ENCODE measurements at regions not wholly inside any gene's neighbourhood (a gene's known extent, or its start where the extent isn't known, plus 50 kb on each side); places are given as distances from the start of the nearest gene placed in this dataset.

DNA sequence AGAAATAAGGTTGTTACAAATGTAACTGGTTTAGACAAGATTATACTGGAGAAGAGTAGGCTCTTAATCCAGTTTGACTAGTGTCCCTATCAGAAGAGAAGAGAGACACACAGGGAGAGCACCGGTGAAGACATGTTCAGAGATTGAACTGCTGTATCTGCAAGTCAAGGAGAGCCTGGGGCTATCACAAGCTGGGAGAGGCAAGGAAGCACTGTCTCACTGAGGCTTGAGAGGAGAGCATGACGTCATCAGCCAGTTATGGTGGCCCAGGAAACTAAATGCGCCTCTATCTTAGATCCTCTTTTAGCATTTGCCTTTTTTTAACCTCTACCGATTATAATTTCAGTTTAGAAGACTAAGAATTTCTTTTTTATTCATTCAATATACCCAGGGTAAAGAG lies 583.4 kb downstream of the TRAM1L1 start:
- intact Hi-C loops (cut with DNase I, micrococcal nuclease): no loop called here
- no peak for DNase-seq
- ATAC-seq: no peak

DNA sequence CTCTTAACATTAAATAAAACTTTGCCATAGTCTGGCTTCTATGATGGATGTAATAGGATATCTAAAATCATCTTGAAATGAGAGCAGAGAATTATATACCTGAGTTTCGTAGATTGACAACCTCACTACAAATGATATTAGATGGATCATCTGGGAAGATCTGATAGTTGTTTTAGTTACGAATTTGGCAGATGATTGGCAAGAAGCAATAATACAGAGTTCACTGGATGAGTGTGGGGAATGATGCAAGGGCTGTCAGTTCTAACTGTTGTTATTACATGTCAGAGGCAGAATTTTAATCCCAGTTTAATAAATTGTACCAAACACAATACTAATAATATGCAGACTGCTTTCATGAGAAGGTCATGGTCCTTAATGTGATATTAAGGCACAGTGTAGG lies 585.2 kb downstream of the TRAM1L1 start:
- DNase-seq (no peak), ATAC-seq (no peak)
- intact Hi-C loops (cut with DNase I, micrococcal nuclease): no loop called here

DNA sequence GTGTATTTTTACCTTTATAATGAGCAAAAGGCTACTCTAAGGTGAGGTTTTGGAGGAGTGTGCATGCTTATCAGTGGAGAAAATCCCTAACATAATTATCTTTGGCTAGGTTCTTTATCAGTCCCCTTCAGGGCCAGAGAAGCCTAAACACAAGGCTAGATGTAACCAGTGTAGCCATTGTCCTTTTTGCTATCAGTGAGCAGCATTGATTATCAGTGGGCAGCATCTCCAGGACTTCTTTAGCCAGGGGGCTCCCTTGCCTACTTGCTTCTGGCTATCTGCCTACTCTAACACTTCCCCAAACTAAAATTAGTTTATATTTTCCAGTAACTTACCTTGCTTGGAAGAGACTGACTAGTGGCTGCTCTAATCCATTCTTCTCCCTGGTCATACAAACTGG lies 595.6 kb downstream of the TRAM1L1 start:
- no peak for ATAC-seq
- no peak for DNase-seq
- intact Hi-C loops (cut with DNase I, micrococcal nuclease): no loop called here

DNA sequence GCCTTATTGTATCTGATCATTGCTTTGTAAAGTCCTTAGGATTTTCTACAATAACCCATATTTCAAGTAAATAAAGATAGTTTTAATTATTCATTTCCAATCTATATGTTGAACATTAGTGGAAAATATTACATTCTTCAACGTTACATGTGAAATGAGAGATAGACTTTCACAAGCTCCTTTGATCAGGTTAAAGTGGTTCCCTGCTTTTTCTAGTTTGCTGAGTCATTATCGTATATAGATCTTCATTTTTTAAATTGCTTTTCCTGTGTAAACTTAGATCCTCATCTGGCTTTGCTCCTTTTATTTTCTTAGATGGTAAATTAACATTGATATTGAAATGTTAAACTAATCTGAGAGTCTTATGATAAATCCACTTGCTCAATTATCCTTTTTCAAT lies 599.0 kb downstream of the TRAM1L1 start:
- intact Hi-C loops (cut with DNase I, micrococcal nuclease): no loop called here
- ATAC-seq: no peak
- DNase-seq: no peak

DNA sequence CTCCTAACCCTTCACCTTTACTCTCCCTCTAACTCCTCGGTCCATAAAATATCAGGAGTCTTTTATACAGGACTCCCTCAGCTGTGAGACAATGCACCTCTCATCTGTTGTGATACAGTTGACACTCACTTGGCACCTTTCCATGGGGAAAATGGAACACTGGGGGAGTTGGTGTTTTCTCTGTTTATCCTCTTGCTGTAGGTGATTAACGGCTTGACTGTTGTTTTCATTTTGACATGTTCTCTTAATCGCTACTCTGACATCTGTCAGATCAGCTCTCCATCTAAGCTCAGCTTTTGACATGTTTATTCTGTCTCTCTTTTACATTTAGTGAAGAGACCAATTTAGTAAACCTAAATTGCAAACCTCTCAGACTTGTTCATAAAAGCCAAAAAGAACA lies 604.8 kb downstream of the TRAM1L1 start:
- intact Hi-C loops (cut with DNase I, micrococcal nuclease): no loop called here
- ATAC-seq (no peak), DNase-seq (no peak)

DNA sequence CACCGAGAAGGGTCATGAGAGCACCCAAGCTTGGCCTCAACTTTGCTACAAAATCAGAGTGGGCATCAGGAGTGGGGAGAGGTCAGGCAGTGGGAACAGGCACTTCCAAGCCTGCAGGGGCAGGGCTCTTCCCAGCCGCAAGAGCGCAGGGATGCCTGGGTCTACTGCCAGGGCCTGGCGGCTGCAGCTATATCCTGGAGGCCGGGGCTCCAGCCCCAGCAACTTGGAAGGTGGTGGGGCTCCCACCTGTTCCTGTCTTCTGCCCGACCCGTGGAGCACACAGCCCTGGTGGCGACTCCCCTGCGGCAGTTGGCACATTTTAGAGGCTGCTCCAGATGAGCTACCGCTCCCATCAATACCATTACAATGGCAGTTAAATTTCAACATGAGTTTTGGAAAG lies 607.0 kb downstream of the TRAM1L1 start:
- no peak for ATAC-seq
- no peak for DNase-seq
- intact Hi-C loops (cut with DNase I, micrococcal nuclease): no loop called here

DNA sequence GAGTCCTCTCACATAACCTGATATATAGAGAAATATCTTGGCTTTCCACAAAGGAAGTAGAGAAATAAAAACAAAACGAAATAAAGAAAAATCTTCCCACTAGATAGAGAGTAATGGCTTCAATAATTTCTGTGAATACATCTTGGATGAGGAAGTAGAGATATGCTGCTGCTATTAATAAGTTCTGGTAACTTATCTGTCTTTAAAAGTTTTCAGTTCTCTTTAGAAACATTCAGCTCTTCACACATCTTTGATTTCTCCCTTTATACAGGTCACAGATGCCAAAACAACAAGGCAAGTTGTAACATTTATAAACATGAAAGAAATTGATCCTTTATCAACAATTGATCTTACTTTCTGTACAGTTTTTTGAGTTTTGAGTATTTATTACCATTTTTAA lies 615.8 kb downstream of the TRAM1L1 start:
- ATAC-seq (no peak), DNase-seq (no peak)
- intact Hi-C loops (cut with DNase I, micrococcal nuclease): no loop called here

DNA sequence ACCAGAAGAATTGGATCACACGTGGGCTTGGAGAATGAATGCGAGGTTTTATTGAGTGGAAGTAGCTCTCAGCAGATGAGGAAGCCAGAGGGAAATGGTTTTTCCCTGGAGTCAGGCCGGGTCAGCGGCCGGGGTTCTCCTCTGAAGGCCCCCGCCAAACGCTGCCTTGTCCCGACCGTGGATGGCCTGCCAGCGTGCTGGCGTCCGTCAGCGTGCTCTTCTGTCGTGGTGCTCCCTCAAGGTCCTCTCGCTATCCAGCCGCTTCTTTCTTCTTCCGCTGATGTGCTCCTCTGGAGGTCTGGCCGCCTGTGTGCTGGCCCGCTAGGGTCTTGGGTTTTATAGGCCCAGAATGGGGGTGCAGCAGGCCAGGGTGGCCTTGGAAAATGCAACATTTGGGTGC lies 632.2 kb downstream of the TRAM1L1 start:
- ATAC-seq (no peak), DNase-seq (no peak)
- intact Hi-C loops (cut with DNase I, micrococcal nuclease): no loop called here

DNA sequence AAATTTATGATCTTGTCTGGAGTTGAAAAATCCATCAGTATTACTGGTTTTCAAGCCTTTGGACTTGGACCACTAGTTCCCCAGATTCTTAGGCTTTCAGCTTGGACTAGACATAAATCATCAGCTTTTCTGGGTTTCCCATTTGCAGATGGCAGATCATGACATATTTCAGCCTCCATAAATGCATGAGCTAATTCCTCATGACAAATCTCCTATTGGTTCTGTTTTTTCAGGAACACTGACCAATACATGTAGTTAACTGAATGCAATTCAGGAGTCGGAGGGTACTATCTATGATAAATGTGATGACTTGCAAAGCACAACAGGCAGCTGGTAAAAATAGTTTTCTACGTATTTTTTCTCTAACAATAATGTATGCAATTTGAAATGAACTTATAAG lies 635.6 kb downstream of the TRAM1L1 start:
- ATAC-seq: no peak
- intact Hi-C loops (cut with DNase I, micrococcal nuclease): no loop called here
- no peak for DNase-seq

DNA sequence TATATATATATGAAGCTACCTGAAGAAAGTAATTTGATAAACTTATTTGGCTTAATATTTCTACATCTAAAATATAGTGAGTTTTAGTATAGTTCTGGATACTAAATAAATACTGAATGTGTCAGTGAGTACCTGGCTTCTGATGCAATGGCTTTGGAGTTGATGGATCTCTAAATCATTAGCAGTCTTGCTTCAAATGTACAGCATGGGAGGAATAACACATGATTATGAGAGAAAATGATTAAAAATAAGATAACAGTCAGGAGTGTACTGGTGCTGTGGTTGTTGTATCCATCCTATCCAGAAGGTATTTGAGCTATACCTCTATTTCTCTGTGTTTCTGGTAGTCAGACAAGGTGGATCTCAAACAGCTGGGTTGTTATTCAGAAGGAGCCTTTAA lies 641.3 kb downstream of the TRAM1L1 start:
- no peak for ATAC-seq
- intact Hi-C loops (cut with DNase I, micrococcal nuclease): no loop called here

DNA sequence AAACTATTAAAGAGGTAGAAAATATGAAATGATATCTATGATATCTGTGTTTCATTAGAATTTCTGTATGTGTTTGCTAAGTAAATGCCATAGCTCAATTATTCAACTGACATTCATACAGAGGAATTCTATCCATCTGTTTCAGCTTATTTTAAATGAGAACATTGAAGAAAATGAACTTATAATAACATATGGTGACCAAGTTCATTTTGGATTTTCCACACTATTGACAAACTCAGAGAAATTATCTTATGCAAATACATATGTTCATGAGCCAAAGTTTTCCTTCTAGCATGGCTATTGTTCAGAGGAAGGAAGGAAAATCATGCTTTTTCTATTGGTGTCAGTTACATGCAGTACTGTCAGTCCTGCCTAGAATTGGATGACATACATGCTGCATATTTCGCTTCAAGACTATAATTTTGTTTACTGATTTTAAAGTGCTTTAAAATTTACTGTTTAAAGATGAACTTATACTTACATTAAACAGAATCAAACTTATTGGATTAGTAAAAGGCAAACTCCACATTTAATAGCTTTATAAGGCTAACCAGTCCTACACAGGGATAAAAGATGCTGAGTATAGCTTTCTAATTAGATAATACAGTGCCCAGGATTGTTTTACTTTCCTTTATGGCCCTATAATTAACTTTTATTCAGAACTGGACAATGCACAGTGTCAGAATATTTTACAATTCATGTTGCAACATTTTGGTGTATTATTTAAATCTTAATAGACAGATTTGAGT lies 646.2 kb downstream of the TRAM1L1 start:
- intact Hi-C loops (cut with DNase I, micrococcal nuclease): no loop called here
- ATAC-seq (no peak), DNase-seq (no peak)

More for the DNA sequence above, 641.3 kb downstream of the TRAM1L1 start:
- DNase-seq: no peak

DNA sequence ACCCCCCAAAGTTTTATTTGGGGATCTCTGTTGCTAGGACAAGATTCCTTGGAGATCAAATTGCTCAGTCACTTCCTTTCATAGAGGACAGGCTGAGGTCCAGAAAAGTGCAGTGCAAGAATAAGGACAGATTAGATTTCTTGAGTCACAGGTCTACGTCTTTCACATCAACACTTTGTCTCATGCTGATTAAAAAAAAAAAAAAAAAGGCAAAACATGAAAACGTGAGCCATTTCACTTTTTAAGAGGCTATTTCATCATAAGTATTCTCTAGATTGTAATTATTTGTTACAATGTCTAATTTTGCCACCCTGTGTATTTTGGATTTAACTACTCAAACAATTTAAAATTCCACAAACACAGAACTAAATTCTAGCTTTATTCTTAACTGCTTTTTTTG lies 647.0 kb downstream of the TRAM1L1 start:
- intact Hi-C loops (cut with DNase I, micrococcal nuclease): no loop called here
- ATAC-seq (no peak), DNase-seq (no peak)

DNA sequence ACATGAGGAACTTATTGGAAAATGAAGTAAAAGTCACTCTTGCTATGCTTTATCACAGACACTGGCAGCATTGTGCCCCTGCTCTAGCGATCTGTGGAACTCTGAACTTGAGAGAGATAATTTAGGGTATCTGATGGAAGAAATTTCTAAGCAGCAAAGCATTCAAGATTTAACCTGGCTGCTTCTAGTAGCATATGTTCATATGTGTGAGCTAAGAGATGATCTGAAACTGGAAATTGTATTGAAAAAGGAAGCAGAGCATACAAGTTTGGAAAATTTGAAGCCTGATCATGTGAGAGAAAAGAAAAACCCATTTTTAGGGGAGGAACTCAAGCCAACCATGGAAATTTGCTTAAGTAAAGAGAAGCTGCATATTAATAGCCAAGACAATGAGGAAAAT lies 657.7 kb downstream of the TRAM1L1 start:
- no peak for ATAC-seq

DNA sequence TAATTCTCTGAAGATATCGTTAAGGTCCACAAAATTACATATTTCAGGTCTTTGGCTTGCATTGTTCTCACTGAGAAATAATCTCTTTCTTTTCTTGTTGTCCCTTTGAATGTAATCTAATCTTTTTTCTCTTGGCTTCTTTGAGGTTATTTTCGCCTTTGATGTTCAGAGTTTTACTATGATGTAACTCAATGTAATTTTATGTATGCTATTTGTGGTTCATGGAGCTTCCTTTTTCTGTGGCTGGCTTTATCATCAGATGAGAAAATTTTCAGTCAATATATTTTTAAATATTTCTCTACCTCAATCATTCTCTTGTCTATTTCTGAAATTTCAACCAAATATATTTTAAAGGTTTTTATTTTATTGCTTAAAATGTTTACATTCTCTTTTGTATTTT lies 672.2 kb downstream of the TRAM1L1 start:
- no peak for ATAC-seq
- intact Hi-C loops (cut with DNase I, micrococcal nuclease): no loop called here

More for the DNA sequence above, 657.7 kb downstream of the TRAM1L1 start:
- intact Hi-C loops (cut with DNase I, micrococcal nuclease): no loop called here
- no peak for DNase-seq

DNA sequence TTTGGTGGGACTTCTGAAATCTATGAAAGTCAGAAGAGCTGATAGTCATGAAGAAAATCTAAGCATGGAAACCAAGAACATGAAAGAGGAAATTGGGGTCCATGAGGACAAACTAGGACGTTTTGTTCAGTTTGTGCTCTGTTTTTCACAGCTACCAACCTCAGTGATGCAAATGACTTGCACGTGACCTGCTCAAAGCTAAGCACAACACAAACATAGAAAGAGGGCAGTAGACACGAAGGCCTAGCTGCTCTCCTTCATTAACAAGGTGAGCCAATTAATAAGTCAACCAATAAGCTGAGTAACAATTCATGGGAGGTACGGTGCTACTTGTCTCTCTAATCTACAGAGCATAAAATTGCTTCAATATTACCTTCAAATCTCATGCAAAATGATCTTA lies 684.1 kb downstream of the TRAM1L1 start:
- ATAC-seq (no peak), DNase-seq (no peak)
- intact Hi-C loops (cut with DNase I, micrococcal nuclease): no loop called here

More for the DNA sequence above, 672.2 kb downstream of the TRAM1L1 start:
- no peak for DNase-seq

DNA sequence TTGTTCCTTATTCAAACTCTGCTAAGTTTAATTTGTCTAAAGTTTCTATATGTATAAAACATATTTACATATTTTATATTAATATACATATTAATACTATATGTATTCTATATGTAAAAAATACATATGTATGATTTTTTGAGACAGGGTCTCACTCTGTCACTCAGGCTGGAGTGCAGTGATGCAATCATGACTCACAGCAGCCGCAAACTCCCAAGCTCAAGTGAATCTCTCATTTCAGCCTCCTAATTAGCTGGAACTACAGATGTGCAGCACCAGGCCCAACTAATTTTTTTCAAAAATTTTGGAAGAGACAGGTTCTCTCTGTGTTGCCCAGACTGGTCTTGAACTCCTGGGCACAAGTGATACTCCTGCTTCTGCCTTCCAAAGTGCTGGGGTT lies 684.9 kb downstream of the TRAM1L1 start:
- no peak for ATAC-seq
- no peak for DNase-seq
- intact Hi-C loops (cut with DNase I, micrococcal nuclease): no loop called here

DNA sequence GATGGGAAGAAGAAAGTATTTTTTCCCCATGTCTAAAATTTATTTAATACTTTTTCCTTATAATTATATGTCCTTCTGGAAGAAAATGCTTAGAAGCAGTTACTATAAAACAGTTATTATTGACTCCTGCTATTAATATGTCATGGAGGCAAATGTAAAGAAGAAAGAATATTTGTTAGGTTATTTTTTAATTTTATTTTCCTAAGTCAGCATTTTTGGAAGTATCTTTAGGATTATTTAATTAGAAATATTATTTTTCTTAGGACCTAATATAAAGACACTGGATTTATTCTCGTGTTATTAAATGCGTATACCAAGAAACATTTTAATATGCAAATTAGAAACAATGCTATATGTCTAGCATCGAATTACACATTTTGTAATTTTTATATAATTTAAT lies 687.7 kb downstream of the TRAM1L1 start:
- no peak for DNase-seq
- ATAC-seq: no peak
- intact Hi-C loops (cut with DNase I, micrococcal nuclease): no loop called here

DNA sequence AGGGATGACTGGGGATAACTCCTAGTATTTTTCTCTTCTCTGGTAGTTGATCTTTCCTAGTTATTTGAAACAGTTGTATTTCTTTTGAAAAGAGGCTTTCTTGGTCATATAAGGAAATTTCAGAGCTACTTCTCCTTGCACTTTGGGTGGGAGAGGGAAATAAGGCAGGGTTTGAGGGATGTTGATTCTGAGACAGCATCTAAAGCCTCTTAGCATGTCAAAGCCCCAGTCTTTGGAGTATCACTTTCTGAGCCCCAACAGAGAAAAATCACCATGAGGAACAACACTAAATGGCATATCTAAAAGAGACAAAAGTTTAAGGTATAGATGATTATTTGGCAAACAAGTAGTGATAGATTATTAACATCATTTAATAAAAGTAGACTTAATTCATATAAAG lies 688.1 kb downstream of the TRAM1L1 start:
- intact Hi-C loops (cut with DNase I, micrococcal nuclease): no loop called here
- ATAC-seq (no peak), DNase-seq (no peak)

DNA sequence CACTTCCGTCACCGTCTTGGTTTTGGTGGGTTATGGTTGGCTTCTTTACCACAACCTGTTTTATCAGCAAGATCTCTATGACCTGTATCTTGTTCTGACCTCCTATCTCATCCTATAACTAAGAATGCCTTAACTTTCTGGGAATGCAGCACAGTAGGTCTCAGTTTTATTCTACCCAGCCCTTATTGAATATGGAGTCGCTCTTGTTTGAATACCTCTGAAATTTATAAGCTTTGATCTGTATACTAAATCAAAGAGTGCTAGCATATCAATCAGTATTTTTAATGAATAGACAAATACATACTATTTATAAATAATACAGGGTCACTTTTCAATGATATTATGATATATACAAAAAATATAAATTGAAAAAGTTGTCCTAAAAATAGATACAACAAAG lies 690.0 kb downstream of the TRAM1L1 start:
- no peak for DNase-seq
- intact Hi-C loops (cut with DNase I, micrococcal nuclease): no loop called here
- no peak for ATAC-seq

DNA sequence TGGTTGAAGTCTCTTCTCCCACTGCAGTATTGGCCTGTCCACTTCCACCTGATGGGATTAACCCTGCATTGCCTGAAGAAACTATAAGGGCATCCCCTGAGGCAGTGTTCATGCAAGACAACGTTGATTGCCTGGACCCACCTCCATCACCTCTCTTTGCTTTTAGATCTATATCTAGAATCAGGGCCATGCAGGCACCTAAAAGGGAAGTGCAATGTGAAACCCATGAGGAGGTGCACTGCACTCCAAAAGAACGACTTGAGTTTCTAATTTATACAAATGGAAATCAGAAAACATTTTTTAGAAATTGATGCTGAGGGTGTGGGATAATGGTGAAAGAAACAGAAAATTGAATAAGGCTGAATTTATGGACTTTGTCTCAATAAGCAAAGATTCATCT lies 694.4 kb downstream of the TRAM1L1 start:
- DNase-seq (no peak), ATAC-seq (no peak)
- intact Hi-C loops (cut with DNase I, micrococcal nuclease): no loop called here

DNA sequence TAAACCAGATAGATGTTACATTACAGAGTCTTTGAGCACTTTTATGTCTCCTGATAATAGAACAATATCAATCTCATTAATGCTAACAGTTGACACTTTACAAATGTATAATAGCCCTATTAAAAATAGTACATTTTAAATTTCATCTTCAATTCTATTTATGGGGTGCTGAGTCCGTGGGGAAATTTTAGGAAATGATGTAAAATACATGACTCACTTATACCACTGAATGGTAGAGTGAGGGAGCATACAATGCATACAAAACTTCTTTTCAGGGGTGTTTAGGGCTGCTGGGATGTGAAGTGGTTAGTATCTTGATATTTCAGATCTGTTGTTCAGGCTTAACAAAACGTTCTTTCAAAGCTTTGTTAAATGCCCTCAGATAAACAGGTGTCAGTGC lies 696.2 kb downstream of the TRAM1L1 start:
- intact Hi-C loops (cut with DNase I, micrococcal nuclease): no loop called here
- ATAC-seq (no peak), DNase-seq (no peak)
